GM18909 (cell line): ENCODE measurements at regions not wholly inside any gene's neighbourhood (a gene's known extent, or its start where the extent isn't known, plus 50 kb on each side); places are given as distances from the start of the nearest gene placed in this dataset.

Experiments
- ATAC-seq: cut with Tn5 transposase; IDR thresholded peaks from one replicate; pipeline ENCODE4 v1.9.1; 2021; ENCODE audit warnings: mild to moderate bottlenecking; ENCODE audit not compliant: unreplicated experiment, poor library complexity

GRCh38 chr1:168631671-168632400 is 55.4 kb downstream of the XCL1 start:
- ATAC-seq, result no peak

GRCh38 chr1:168634951-168635532 is 58.6 kb downstream of the XCL1 start:
- no peak for ATAC-seq

- ATAC-seq, result no peak
Observed at GRCh38 chr1:168636200-168636599, 59.8 kb downstream of the XCL1 start.

GRCh38 chr1:168636642-168637111 is 60.3 kb downstream of the XCL1 start:
- ATAC-seq, result no peak

- ATAC-seq, result peak; percentile 45
Observed at GRCh38 chr1:168637350-168637991, 61.1 kb downstream of the XCL1 start.

- no peak for ATAC-seq
Observed at GRCh38 chr1:168638884-168639283, 62.5 kb downstream of the XCL1 start.

GRCh38 chr1:168640182-168640581 is 63.8 kb downstream of the XCL1 start:
- no peak for ATAC-seq

- ATAC-seq, result no peak
Observed at GRCh38 chr1:168640836-168641235, 64.4 kb downstream of the XCL1 start.

GRCh38 chr1:168643152-168643551 is 66.7 kb downstream of the XCL1 start:
- no peak for ATAC-seq
